Stimulated activated CD4-positive, alpha-beta T cell treated with anti-CD3 and anti-CD28 coated beads, Interleukin-2, amount 100 ng/mL, for 24 hours (primary cell): ENCODE measurements at regions not wholly inside any gene's neighbourhood (a gene's known extent, or its start where the extent isn't known, plus 50 kb on each side); places are given as distances from the start of the nearest gene placed in this dataset.

ENCODE experiments used
- DNase-seq, 2 donors: peaks; one replicate each; pipeline ENCODE4 v3.0.0-alpha.2; 2020

DNA sequence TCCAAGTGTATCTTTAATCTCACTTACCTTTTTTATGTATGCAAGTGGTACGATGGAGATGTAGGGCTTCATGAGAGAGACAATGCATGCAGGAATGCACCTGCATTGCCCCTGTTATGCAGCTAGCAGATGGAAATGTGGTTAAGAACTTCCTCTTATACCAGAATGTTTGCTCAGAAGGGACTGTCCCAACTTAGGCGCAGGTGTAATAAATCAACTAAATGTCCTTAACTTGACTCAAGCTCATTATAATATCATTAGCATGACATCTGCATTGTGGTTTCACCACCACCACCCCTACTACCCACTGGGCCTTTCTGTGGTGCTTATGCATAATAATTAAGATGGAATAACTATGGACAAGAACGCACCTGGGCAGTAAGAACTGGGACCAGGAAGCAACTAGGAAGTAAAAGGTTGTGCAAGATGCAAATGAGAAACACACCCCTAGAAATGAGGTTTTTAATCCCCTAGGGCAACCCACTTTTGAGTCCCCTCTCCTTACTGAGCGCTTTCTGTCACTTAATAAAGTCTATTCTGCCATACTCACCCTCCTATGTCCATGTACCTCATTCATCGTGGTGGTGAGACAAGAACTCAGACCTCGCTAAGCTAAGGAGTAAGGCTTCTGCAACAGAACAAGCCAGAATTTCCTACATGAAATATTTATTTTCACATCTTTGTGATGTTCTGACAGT is 1103.3 kb upstream of the B3GALT2 start:
- peak; percentile 36 to 53 for DNase-seq

DNA sequence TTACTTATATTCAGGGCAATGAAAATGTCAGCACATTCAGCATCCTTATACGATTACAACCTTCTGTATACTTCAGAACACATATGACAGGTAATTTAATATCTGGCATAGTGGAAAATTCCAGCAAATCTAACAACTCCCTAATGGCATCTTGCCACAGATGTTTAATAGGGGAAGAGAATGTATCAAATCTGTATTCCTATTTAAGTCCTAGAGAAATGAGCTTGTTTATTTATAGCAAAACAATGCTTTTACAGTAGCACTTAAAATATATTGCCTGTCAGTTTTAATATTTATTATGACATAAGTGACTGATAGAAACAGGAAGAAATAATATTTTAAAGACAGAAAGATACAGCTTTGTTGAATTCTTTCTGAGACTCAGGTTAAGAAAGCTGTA is 1101.8 kb upstream of the B3GALT2 start:
- DNase-seq, result no peak

DNA sequence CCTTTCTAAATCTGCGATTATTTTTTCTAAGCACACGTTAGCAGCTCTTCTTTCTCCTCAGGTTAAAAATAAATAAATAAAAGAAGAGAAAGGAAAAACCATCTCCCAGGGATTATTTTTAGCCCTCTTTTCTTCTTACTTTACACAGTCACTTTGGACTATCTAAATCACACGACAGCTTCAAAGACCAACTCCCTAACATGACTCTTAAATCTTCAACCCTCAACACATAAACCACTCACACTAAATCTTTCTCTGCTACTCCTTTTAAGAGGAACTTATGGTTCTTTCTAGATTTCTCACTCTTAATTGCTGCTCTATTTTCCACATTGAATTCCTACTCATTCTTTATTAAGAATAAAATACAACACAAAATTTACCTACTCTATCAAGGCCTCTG is 1095.0 kb upstream of the B3GALT2 start:
- DNase-seq, result no peak

DNA sequence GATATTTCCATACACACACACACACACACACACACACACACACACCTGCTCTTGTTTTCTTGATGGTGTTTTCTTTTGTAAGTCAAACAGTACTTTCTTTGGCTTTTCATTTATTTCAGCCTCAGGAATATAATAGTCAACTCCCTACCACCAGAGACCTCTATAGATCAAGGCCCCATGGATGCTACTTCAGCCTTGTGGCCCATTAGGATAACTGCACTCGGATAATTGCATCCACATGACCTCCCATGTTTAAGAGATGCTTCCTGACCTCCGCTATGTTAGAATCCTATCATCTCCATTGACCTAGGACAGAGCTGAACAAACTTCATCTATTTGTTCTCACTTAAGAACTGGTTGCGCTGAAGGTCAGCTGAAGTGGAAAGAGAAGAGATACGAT is 1094.0 kb upstream of the B3GALT2 start:
- DNase-seq, result no peak

DNA sequence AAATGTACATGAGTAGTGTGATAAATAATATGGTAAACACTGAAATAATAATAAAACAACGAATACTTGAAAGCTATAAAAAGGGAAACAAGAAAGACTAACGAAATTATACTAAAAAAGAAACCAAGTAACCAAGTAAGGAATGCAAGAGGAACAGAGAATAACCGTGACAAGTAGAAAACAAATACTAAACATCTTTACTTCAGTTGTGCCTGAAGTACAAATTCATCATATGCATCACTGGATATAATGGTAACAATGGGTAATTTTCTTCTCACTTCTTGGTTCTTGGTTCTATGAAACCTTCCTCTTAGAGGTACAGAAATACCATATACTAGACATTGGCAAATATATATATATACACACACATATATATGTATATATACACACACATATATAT is 1093.6 kb upstream of the B3GALT2 start:
- no peak for DNase-seq

DNA sequence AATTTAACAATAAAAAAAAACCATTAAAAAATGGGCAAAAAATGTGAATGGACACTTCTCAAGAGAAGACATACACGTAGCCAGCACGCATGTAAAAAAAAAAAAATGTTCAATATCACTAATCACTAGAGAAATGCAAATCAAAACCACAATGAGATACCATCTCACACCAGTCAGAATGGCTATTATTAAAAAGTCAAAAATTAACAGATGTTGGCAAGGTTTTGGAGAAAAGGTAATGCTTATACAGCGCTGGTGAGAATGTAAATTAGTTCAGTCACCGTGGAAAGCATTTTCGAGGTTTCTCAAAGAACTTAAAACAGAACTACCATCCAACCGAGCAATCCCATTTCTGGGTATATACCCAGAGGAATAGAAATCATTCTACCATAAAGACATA is 1091.5 kb upstream of the B3GALT2 start:
- no peak for DNase-seq

DNA sequence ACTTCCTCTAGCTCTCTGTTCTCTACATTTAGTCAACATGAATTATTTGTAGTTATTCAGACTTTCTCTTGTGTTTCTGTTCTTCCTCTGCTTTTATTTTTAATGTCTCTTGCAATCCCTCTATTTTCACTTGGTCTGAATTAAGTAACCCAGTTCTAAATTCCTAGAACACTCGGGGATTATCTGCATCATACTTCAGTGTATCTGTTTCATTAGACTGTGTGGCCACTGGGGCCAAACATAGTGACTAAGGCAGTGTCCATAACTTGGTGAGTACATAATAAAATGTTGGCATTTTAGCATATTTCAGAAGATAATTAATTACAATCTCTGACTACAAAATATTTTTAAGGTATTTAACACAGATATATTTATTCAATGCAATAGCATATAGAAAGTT is 1087.2 kb upstream of the B3GALT2 start:
- DNase-seq, result no peak

DNA sequence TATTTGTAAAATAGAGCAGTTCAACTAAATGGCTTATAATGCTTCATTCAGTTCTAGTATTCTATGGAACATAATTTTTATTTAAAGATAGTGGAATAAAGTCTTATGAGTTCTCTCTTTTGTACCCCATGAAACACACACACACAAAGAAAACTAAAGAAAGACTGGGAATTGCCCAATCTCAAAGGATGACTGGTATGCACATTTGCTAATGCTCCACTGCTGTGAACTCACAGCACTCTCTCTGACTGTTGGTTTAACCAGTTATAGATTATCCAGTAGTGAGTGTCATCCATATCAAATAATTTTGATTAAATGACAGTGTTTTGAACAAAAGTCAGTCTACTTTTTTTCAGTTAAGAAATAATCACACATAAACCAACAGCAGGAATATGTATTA is 1082.4 kb upstream of the B3GALT2 start:
- DNase-seq, result no peak

DNA sequence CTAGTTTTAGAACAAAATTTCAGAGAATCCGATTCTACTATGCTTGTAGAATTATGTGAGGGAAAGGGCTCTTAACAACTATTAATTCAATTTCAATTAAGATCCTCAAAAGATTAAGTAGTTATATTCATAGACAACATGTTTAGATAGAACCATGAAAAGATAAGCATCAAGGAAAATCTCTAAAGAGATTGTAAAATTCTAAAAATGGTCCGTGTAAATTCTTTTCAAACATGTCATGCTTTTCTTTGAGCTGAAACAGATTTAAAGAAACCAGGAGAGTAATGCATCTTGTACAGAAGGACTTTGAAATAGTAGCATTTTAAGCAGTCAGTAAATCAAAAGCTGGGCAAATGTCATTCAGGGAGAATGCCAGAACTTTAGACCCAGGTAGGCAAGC is 1080.6 kb upstream of the B3GALT2 start:
- DNase-seq, result no peak

DNA sequence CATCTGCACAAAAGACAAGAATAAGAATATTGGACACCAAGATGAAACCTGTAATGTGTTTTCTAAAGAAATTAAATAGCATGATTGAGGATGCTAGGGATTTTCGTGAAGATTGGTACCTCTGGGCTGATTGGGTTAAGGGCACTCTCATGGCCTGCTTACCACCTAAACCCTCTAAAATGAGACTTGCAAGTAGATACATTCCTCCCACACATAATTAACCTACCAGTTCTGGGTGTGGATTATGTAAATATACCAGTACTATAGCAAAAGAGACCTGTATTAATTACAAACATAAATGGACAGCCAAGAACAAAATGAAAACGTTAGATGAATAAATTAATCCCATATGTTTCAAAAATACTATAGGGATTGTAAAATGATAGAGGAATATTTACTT is 1069.6 kb upstream of the B3GALT2 start:
- no peak for DNase-seq

DNA sequence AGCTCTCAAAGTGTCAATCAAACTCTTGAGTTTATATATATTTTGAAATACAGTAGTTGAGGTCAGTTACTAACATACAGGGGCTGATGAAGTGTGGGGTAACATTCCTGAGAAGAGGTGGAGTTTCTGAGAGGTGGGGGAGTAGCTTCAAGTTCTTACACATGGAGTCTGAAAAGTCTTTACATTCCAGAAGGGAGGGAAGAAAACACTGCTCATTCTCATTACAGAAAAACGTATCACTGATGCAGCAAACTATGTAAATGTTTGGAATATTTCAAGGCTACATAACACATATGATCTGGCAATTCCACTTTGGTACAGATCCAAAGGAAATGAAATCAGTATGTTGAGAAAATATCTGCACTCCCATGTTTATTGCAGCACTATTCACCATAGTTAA is 1065.8 kb upstream of the B3GALT2 start:
- no peak for DNase-seq

DNA sequence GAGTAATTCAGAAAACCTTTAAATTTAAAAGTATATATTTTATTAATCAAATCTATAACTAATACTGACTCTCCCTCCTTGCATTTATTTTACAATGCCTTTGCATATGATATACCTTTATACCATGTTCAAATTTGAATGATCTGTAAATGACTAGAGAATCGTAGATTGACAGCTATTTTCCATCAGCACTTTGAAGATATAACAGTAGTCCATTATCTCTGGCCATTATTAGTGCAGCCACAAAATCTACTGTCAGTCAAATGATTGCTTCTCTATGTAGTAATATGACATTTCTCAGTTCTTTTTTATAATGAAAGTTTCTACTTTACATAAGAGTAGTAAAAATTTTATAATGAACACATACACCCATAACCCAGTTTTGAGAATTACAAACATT is 1054.8 kb upstream of the B3GALT2 start:
- DNase-seq, result no peak

DNA sequence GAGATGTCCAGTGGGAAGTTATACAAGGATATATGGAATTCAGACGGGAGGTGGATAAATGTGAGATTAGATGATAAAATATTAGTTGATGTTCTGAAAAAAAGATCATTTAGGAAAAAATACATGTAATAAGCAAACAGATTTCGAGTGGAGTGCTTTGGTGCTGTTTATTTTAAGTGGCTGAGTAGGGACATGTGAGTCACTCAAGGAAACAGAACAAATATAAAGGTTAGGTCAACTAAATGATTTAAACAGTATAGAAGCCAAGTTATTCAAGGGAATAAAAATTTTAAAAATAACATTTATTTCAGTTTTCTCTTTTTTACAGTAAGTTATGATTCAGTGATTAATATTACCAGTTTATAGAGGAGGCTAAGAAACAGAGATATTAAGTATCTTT is 1046.7 kb upstream of the B3GALT2 start:
- no peak for DNase-seq

DNA sequence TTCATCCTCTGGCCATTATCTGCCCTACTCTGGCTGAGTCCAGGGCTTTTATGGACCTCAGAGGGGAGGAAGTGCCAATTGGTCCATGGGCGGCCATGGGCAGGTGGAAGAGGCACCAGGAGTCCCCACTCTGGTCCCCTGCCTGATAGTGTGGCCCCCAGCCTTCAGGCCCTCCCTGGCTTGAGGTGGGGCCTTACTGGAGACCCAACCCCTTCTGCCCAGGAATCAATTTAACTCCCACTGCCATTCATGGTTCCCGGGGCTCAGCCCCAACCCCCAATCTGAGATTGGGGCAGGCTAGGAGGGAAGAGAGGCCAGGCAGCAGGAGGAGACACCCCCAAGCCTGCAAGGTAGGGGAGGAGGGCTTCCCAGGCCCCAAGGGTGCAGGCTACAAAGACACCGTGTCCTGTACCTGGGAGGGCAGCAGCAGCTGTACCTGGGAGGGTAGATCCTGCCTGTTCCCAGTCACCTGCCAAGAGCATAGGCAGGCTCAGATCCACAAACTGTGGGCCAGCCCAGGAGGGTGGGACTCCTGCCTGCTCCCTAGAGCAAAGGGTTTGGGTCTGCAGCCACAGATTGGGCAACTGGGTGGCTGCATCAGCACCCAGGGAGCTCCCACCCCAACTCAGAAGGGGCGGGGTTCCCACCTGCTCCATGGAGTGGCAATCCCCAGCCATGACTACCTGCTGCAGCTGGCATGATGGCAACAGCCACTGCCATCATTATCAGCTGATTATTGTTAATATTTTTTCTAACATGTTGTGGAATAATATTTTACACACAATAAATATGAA is 1044.1 kb upstream of the B3GALT2 start:
- no peak for DNase-seq

DNA sequence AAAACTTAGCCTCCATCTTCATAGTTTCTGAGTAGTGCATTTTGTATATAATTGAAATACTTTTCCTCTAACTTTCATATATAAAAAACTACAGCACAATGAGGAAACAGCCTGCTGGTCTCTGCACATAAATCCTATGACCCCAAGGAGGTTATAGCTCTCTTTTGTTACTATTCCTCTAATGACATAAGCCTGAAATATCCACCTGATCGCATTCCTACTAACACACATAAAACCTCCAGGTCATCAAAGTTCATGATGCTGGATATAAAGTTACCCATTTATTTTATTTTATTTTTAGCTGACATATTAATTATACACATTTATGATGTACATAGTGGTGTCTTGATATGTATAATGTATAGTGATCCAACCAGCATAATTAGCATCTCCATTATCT is 1042.0 kb upstream of the B3GALT2 start:
- DNase-seq, result no peak

DNA sequence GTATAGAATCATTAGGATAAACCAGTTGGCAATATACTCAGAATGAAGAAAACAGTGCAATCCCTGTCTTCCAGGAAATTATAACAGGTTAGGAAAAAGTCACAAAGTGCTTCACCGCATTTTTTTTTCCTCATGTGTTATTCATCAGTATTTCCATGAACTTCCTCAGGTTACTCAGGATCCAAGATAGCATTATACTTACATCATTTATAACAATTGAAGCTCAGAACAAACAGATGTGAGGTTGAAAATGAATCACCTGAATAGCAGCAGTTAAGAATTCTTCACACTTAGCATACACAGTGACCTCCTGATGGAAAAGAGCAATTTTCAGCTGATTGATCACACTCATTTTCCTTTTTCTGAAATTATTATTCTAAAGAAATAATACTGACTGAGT is 1040.7 kb upstream of the B3GALT2 start:
- DNase-seq, result no peak

DNA sequence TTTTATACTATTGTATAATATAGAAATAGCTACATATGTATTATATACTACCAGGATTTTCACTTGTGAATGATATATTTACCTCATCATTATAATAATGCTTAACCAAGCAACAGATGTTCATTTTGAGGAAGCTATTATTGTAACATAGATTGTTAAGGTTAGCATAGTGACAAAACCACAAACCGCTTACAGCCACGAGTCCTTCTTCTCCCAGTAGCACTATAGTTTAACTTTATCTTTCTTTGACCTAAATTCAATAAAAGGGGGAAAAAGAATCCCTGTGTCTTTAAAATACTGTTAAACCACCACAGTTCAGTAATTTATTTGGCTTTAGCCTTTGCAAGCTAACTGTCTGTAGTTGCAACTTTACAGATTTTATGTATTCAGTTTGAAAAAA is 1039.4 kb upstream of the B3GALT2 start:
- DNase-seq, result no peak

DNA sequence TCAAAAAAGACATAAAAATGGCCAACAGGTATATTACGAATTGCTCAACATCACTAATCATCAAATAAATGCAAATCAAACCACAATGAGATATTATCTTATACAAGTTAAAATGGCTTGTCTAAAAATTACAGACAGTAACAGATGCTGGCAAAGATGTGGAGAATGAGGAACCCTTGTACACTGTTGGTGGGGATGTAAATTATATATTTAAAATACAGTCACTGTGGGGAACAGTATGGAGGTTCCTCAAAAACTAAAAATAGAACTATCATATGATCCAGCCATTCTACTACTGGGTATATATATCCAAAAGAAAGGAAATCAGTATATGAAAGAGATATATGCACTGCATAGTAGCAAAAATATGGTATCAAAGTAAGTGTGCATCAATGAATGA is 1037.2 kb upstream of the B3GALT2 start:
- no peak for DNase-seq

DNA sequence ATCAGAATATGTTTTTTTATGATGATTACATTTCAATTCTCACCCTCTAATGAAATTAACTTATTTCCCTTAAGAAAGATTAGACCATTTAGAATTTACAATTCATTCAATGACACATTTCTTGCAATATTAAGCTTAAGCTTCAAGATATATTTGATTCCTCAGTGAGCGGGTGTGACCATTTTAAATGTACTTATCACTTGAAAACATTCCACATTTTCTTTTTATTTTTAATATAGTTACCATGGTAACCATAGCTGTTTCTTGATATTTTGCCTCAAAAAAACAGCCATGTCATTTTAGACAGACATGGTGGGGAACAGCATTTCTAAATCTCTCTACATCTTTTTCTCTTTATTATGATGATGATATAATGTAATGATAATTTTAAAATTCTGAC is 1029.0 kb upstream of the B3GALT2 start:
- no peak for DNase-seq

DNA sequence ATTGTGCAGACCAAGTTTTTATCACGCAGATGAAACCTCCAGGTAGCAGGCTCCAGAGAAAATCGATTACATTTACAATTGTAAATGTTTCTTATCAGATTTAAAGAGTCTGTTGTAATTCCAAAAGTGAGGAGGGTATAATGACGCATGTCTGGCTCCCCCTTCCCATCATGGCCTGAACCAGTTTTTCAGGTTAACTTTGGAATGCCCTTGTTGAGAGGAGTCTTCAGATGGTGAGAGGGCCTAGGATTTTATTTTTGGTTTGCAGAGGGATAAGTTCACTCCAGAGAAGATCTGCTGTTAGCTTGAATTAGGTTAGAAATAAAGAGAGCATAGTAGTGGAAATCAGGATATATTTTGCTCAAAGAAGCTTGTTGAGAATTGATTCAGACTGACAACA is 1028.3 kb upstream of the B3GALT2 start:
- no peak for DNase-seq

DNA sequence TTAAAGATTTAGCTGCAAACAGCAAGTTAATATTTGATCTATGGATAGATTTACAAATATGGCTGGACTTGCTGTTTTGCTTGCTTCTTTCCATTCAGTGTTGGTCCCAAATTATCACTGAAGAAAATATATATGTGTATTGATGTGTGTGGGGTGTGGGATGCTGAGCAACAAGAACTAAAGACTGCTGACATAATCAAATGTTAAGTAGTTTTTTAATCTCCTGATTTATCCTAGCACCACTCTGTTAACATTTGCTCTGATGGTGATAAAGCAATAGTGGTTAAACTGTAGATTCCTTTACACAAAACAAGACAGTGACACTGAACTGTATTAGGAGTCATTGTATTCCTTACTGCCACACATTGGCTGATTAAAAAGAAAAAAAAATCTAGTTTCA is 1023.5 kb upstream of the B3GALT2 start:
- DNase-seq, result no peak

DNA sequence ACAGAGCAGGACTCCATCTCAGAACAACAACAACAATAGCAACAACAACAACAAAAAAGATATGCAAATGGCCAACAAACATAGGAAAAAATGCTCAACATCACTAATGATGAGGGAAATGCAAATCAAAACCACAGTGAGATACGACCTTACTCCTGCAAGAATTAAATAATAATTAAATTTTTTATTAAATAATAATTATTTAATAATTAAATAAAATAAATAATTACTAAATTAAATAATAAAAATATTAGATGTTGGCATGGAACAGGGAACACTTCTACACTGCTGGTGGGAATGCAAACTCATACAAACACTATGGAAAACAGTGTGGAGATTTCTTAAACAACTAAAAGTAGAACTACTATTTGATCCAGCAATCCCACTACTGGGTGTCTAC is 1022.3 kb upstream of the B3GALT2 start:
- no peak for DNase-seq

DNA sequence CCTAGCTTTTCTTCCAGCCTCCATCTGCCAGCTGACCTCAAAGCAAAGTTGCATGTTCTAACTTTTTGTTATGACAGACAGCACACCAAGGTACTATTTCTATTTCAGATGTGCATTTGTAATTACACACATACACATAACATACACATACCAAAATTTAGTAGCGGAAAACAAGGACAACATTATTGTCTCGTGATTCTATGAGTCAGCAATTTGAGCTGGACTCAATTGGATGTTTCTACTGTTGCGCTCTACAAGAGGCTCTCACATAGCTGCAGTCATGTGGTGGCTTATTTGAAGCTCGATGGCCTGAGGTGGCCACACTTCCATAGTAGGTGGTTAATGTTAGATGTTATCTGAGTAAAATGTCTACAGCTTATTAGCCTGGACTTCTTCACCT is 1010.1 kb upstream of the B3GALT2 start:
- DNase-seq, result no peak

DNA sequence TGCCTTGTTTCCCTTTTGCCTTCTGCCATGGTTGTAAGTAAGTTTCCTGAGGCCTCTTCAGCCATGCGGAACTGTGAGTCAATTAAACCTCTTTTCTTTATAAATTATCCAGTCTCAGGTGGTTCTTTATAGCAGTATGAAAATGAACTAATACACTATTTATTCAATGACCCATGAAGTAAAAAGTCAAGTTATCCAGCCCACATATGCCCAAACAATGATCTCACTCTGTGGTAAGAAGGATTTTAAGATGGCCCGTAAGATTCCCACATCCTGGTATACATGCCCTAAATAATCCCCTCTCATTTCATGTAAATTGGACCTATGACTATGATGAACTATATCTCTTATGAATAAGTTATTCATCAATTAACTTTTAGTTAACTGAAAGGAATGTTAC is 1008.3 kb upstream of the B3GALT2 start:
- no peak for DNase-seq

DNA sequence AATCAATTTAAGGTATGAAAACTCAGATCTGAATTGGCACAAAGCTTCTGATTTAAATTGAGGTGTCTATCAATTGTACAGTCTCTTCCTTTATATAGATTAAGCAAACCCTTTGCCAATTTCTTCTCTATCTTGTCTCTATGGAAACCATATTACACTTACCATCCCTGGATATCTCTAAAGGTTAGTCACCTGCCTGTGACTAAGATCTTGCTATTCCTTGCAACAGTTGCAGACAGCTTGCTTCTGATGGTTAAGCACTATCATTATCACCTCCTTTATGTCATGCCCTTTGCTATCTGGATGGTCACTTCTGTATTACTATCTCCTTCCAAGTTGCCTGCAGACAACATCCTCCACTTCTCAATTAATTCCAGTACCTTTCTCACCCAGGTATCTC is 998.6 kb upstream of the B3GALT2 start:
- no peak for DNase-seq
